Activated T-helper 2 cell treated with anti-CD3 and anti-CD28 coated beads, Interferon-gamma antibody, Interleukin-2, Interleukin-4, amounts not matched to agents 10 μg/mL and 5 μg/mL and 100 μg/mL, durations not matched to agents 14 hours and 24 hours and 36 hours (primary cell): ENCODE measurements at regions not wholly inside any gene's neighbourhood (a gene's known extent, or its start where the extent isn't known, plus 50 kb on each side); places are given as distances from the start of the nearest gene placed in this dataset.
A peak's percentile ranks its signal among the peaks of the same experiment; 100 is the strongest.

ENCODE experiments used
- DNase-seq: peaks from one replicate; pipeline ENCODE4 v3.0.0; 2021; ENCODE audit warnings: low spot score
- H3K27ac Mint-ChIP-seq: one replicate; pipeline ENCODE4 v1.8.0; 2021; ENCODE audit warnings: mixed read lengths
- H3K27me3 Mint-ChIP-seq: one replicate; pipeline ENCODE4 v1.8.0; 2021; ENCODE audit warnings: low read depth, mixed read lengths
- H3K36me3 Mint-ChIP-seq: one replicate; pipeline ENCODE4 v1.8.0; 2021; ENCODE audit warnings: low read depth, mixed read lengths
- H3K4me1 Mint-ChIP-seq: one replicate; pipeline ENCODE4 v1.8.0; 2021; ENCODE audit warnings: low read depth, mixed read lengths
- H3K4me3 Mint-ChIP-seq: one replicate; pipeline ENCODE4 v1.8.0; 2021; ENCODE audit warnings: low read depth, mild to moderate bottlenecking, moderate library complexity, mixed read lengths
- H3K9me3 Mint-ChIP-seq: one replicate; pipeline ENCODE4 v1.8.0; 2021; ENCODE audit warnings: mixed read lengths
- intact Hi-C: fragments of 100-400 bp; cut with micrococcal nuclease; formaldehyde crosslinking; loops from one replicate; pipeline ENCODE4 v1.15.1; 2023

DNA sequence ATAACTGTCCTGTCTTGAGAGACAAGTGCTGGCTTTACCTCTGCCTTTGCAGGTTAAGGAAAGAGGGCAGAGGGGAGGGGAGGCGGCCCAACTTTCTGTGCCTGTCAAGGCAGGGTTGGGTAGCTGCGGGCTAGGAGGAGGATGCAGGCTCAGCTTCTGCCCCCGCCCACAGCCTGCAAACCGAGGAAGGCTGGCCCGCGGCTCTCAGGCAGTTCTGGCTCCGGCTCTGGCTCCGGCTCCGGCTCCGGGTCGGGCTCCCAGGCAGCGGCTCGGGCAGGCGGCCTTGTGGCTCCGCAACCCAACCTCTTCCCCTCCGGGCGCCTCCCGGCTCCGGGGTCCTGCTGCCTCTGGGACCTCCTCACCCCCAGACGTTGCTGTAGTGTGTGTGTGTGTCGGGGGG is 92.9 kb downstream of the TMEM30B start:
- Mint-ChIP-seq H3K27me3 (peaks cover 26% of the 10 kb centered on the region), H3K4me3 (no peak overlapping the region), H3K4me1 (peaks cover 26% of the 10 kb centered on the region), H3K27ac (no peak overlapping the region), H3K9me3 (no peaks in the 10 kb centered on the region), H3K36me3 (no peaks in the 10 kb centered on the region)
- intact Hi-C loops = no loop called here
- no peak for DNase-seq

DNA sequence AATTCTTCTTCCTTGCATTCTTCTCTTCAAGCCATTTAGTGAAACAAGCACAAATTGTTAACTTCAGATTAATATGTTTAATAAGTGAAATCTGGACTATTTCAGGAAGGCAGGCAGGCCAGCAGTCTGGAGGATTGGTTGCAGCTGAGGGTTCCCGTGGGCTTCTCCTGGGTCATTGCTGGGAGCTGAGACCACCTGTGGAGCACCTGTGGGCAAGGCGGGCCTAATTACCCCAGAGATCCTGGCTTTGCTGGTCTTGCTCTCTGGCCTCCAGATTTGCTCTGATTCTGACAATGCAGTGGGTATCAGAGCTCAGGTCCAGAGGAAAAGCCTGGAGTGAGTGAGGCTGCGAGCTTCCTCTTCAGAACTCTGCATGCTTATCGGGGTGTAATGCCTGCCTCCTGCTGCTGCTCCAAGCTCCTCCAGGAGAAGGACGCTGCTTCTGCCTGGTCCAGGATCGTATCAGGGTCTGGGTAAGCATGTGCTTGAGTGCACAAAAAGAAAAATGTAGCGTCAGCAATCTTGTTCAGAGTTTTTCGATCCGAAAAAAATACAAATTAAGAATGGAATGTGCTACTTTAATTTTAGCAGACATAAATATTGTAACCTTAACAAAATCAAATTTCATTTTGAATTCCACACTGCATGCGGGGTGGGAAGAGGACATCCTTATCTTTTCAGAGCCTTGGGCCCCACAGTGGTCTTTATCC is 93.8 kb downstream of the TMEM30B start:
- Mint-ChIP-seq H3K27me3 (peaks cover 25% of the 10 kb centered on the region), H3K4me1 (peaks cover 29% of the 10 kb centered on the region), H3K27ac (no peak overlapping the region), H3K36me3 (no peaks in the 10 kb centered on the region), H3K4me3 (no peak overlapping the region), H3K9me3 (no peaks in the 10 kb centered on the region)
- no peak for DNase-seq
- intact Hi-C loops = no loop called here

DNA sequence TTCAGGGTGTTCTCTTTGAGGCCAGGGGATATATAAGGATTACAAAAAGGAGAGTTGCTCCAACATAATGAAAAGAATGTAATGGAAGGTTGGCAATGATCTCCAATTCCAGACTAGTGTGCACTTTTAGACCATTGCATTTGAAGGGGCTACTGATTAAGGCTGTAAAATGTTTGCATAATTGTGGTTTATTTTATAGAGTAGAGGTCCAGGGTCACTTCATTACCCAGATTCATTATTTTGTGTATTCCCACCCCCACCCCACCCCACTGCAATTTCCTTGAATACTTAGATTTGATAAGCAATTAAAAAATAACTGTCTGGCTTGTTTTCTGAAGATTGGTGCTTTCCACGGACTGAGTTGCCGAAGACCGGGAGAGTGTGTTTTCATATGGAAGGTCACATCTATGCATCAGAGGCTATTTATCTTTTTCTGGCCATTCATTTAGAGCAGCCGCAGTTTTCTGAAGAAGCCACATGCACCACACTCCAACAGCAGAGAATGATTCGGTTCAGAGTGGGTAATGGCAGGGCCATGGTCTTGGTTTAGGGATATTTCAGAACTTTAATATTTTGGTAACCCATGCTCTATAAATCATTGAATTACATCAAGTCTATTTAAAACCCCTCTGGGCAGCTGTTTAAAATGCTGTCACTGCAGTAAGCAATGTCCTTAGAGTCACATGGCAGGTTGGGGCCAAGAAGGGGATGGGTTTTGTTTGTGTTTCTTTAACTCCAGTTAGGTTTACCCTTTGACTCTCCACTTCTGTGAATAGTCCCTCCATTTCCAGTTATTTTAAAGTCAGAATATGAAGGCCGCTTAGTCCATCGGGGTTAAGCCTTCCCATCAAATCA is 94.6 kb downstream of the TMEM30B start:
- no peak for DNase-seq
- Mint-ChIP-seq H3K27me3 (peaks cover 20% of the 10 kb centered on the region), H3K9me3 (no peaks in the 10 kb centered on the region), H3K4me3 (no peak overlapping the region), H3K4me1 (peaks cover 29% of the 10 kb centered on the region), H3K36me3 (no peaks in the 10 kb centered on the region), H3K27ac (no peak overlapping the region)
- intact Hi-C loops = no loop called here

DNA sequence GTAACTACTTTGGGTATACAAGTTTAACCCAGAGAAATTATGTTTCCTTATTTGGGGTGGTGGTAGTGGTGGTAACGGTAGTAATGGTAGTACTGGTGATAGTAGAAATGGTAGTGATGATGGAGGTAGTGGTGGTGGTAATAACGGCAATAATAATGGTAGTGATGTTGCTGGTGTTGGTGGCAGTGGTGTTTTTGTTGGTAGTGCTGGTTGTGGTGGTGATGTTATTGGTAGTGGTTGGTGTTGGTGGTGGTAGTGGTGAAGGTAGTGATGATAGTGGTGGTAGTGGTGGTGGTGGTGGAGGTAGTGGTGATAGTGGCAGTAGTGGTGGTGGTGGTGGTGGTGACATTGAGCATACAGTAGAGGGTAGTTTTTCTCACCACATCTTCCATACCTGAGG is 95.6 kb downstream of the TMEM30B start:
- no peaks in the 10 kb centered on the region for H3K36me3 Mint-ChIP-seq
- peaks cover 15% of the 10 kb centered on the region for H3K27me3 Mint-ChIP-seq
- peaks cover 30% of the 10 kb centered on the region for H3K4me1 Mint-ChIP-seq
- intact Hi-C loops = no loop called here
- no peak for DNase-seq
- H3K9me3 Mint-ChIP-seq = no peaks in the 10 kb centered on the region
- H3K4me3 Mint-ChIP-seq = no peak overlapping the region
- no peak overlapping the region for H3K27ac Mint-ChIP-seq

DNA sequence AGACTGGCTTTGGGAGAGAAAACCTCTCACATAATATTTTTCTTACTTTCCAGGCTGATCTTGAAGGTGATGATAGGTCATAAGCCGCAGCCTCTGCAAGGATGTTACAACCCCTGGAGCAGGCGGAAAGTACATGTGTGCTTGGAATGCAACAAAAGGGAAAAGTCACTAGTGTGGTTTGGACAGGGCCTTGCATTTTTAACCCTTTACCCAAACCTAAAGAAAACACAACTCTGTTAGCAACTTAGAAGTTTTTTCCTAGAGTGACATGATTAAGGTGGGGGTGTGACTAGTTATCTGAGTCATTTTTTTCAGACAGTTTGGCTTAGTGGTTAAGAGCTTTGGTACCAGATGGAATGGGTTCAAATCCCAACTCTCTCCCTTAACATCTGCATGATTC is 97.0 kb downstream of the TMEM30B start:
- peaks cover under 1% of the 10 kb centered on the region for H3K27me3 Mint-ChIP-seq
- peaks cover 27% of the 10 kb centered on the region for H3K4me1 Mint-ChIP-seq
- no peak for DNase-seq
- H3K4me3 Mint-ChIP-seq = no peak overlapping the region
- H3K9me3 Mint-ChIP-seq = no peaks in the 10 kb centered on the region
- intact Hi-C loops = no loop called here
- no peaks in the 10 kb centered on the region for H3K36me3 Mint-ChIP-seq
- H3K27ac Mint-ChIP-seq = no peak overlapping the region

DNA sequence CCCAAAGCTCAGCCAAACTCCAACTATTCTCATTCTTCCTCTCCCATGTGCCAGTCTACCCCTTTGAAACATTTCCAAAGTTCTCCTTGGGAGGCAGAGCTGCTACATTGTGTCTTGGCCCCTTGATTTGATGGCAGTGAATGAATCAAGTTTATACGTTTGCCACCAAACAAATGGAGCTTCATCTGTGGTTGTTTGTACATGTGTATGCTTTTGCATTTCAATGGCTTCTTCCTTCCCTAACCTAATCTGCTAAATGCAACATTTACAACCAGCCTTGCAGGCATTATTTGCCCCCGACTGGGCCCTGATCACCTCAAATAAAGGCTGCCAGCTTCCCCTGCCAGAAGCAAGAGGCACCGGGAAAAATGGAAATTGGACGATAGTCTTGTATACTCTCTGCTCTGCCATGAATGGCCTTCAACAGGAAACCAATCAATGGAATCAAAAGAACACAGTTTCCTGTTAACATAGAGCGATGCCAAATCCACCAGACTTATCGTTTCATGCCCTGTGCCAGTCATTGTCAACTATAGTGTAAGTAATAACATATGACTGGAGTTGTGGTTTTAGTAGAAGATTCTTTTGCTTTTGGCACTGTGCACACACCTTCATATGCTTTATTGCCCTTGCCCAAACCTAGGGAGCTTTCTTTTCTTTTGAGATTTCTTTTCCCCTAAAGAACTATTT is 97.8 kb downstream of the TMEM30B start:
- peak overlapping the region; percentile 40 for H3K27ac Mint-ChIP-seq
- no peaks in the 10 kb centered on the region for H3K9me3 Mint-ChIP-seq
- peaks cover 34% of the 10 kb centered on the region for H3K4me1 Mint-ChIP-seq
- no peak for DNase-seq
- intact Hi-C loops = no loop called here
- no peak overlapping the region for H3K4me3 Mint-ChIP-seq
- no peaks in the 10 kb centered on the region for H3K36me3 Mint-ChIP-seq
- no peaks in the 10 kb centered on the region for H3K27me3 Mint-ChIP-seq

DNA sequence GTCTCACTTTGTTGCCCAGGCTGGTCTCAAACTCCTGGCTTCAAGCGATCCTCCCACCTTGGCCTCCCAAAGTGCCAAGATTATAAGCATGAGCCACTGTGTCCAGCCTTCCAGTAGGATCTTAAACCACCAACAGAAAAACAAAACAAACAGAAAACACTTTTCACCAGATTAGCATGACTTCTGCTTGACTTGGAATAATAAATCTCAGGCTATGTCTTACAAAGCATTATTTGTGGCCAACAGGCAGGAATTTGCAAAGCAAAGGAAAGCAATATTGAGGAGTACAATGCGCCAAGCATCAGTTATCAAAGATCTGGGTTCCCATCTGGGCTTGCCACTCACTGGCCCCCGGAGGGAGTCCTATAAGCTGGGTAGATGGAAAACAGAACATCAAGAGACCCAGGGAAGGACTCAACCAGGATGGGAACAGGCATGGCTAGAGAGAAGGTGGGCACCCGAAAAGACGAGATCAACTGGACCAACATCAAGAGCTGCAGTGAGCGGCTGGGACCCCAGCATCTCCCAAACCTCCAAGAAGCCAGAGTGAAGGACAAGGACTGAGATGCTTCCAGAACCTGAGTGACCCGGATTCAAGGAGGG is 101.2 kb downstream of the TMEM30B start:
- DNase-seq = no peak
- intact Hi-C loops = loop anchor here (2.0 to 10.0 kb wide), 7 partner anchors 52 to 425 kb away; partner anchors contain the start of genes SLC38A6 and TRMT5
- Mint-ChIP-seq H3K27ac (no peak overlapping the region), H3K27me3 (no peaks in the 10 kb centered on the region), H3K36me3 (no peaks in the 10 kb centered on the region), H3K9me3 (no peaks in the 10 kb centered on the region), H3K4me1 (peaks cover 58% of the 10 kb centered on the region), H3K4me3 (no peak overlapping the region)

DNA sequence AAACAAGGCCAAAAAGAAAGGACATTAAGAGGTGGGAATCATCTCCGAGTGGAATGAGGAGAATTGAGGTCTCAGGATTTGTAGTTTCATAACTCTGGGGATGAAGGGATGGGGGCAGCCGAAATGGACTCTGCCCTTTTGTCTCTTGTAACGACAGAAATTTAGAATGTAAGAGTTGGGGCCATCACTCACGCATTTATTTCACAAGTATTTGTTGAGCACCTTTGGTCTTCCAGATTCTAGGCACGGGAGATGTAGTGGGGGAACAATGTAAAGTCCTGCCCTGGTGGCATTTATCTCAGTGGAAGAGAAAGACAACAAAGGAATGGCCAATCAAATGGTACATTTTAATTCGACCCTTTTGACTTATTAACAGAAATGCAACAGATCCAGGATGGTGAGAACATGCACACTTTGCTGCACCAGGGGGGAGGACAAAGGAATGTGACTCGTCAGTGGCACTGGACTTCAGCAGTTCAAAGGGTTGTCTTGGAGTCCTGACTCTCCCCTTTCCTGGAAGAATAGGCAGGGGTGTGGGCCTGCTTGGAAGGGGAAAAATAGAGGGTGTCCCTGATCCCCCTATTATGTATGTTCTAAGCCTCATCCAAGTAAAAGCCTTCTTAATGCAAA is 102.0 kb downstream of the TMEM30B start:
- H3K27ac Mint-ChIP-seq = peak overlapping the region; percentile 87
- H3K4me1 Mint-ChIP-seq = peaks cover 58% of the 10 kb centered on the region
- no peak overlapping the region for H3K4me3 Mint-ChIP-seq
- no peak for DNase-seq
- no peaks in the 10 kb centered on the region for H3K27me3 Mint-ChIP-seq
- H3K9me3 Mint-ChIP-seq = no peaks in the 10 kb centered on the region
- H3K36me3 Mint-ChIP-seq = no peaks in the 10 kb centered on the region
- intact Hi-C loops = loop anchor here (2.0 to 10.0 kb wide), 7 partner anchors 53 to 424 kb away; partner anchors contain the start of genes SLC38A6 and TRMT5

DNA sequence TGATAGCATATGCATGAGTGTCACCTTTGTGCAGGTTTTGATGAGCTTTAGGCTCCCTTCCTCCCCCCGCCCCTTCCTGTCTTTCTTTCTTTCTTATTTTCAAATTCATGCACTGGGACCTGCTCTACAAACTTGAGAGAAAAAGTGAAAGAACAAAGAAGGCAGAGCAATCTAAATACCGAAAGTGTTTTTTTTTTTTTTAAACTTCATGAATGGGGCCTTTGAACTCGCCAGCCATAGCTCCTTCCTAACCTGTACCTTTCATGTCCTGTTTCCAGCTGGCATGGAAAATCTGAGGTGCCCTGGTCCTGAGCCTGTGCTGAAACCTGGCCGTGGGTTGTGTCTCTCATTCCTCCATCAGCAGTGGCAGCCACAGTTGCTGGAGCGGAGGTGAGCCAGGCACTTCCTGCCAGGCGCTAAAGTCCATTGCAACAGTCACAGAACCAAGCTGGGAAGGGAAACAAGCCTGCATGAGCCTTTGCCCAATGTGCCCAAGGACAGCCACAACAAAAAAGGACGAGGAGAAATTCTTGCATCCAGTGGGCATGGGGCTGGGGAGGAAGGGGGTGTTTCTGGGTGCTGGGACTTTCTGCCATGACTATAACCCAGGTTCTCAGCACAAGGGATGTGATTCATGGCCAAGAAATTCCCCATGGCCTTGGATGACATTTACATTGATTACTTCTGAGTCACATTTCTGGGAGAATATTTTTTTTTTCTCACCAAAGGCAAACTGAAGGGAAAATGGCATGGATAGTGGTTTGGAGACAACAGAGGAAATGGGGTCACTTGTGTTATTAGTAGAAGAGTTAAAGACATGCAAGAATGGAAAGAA is 102.7 kb downstream of the TMEM30B start:
- DNase-seq = no peak
- Mint-ChIP-seq H3K4me1 (peaks cover 53% of the 10 kb centered on the region), H3K36me3 (no peaks in the 10 kb centered on the region), H3K27me3 (no peaks in the 10 kb centered on the region), H3K9me3 (no peaks in the 10 kb centered on the region), H3K4me3 (peak overlapping the region; percentile 61), H3K27ac (peak overlapping the region; percentile 87)
- intact Hi-C loops = loop anchor here (1.0 to 10.0 kb wide), 8 partner anchors 54 to 424 kb away; partner anchors contain the start of genes SLC38A6 and TRMT5

DNA sequence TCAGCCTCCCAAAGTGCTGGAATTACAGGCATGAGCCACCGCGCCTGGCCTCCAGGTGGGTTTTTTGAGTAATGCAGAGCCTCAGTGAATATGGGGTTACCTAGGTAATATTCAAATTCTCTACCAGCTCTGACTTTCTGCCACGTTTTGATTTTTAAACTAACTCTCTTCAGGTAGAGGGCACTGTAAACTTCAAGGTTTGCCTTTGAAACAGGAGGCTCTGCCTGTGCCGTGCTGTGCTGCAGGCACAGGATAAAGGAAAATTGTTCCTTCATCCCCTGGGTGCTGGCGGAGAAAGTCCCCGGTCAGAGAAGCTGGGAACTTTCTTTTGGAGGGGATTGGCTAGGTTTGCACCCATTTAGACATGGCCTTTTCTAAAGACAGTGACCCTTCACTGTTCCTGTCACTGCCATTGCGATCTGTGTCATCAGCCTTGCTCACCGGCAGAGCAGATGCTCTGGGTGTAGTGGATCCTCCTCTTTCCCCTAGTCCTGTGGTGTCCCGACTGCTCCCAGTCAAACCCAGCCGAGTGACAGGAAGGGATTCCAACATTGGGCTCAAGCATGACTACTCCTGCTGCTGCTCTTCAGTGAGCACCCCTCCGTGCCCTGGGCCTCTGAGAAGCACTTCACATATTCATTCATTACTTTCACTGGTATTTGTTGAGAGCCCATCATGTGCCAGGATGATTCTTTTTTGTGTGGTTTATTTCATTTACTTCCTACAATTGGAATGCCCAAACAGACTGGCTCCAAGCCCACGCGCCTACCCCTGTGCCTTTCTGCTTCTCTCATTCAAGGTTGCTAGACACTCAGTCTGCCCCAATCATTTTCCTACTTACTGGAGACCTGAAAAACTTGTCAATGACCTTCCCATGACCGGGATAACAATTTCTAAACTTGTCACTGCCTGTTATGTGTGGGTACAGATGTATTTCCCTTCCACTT is 103.6 kb downstream of the TMEM30B start:
- H3K27ac Mint-ChIP-seq = peak overlapping the region; percentile 87
- no peaks in the 10 kb centered on the region for H3K27me3 Mint-ChIP-seq
- intact Hi-C loops = loop anchor here (1.0 to 10.0 kb wide), 8 partner anchors 55 to 423 kb away; partner anchors contain the start of genes SLC38A6 and TRMT5
- DNase-seq = no peak
- peak overlapping the region; percentile 61 for H3K4me3 Mint-ChIP-seq
- no peaks in the 10 kb centered on the region for H3K36me3 Mint-ChIP-seq
- peaks cover 47% of the 10 kb centered on the region for H3K4me1 Mint-ChIP-seq
- H3K9me3 Mint-ChIP-seq = peaks cover 8% of the 10 kb centered on the region

DNA sequence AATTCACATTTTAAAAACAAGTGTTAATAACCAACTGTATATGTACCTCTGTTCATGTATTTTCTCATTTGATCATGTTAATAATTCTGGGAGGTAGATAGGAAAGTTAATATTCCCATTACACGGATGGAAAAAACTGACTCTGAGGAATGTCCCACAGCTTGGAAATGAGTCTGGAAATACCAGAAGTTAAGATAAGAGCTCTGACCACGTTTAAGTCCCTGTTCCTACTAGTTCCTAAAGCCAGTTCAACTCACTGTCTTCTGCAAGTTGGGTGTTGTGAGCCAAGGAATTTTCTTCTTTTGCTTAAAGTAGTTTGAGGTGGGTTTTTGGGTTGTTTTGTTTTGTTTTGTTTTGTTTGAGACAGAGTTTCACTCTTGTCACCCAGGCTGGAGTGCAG is 104.5 kb downstream of the TMEM30B start:
- Mint-ChIP-seq H3K4me3 (no peak overlapping the region), H3K36me3 (no peaks in the 10 kb centered on the region), H3K27ac (peak overlapping the region; percentile 44), H3K4me1 (peaks cover 47% of the 10 kb centered on the region), H3K9me3 (peaks cover 10% of the 10 kb centered on the region), H3K27me3 (no peaks in the 10 kb centered on the region)
- no peak for DNase-seq
- intact Hi-C loops = loop anchor here (5.0 to 10.0 kb wide), 6 partner anchors 54 to 422 kb away; partner anchors contain the start of genes SLC38A6 and TRMT5
